GM21367 (cell line): ENCODE measurements at regions not wholly inside any gene's neighbourhood (a gene's known extent, or its start where the extent isn't known, plus 50 kb on each side); places are given as distances from the start of the nearest gene placed in this dataset.
"Not testable (repeated sequence)": the region's sequence is repeated elsewhere in the genome, so short reads cannot be mapped to it uniquely, and the experiment has no call there.

Experiments used
- ATAC-seq: cut with Tn5 transposase; IDR thresholded peaks from one replicate; pipeline ENCODE4 v1.9.1; 2021; ENCODE audit not compliant: unreplicated experiment

DNA sequence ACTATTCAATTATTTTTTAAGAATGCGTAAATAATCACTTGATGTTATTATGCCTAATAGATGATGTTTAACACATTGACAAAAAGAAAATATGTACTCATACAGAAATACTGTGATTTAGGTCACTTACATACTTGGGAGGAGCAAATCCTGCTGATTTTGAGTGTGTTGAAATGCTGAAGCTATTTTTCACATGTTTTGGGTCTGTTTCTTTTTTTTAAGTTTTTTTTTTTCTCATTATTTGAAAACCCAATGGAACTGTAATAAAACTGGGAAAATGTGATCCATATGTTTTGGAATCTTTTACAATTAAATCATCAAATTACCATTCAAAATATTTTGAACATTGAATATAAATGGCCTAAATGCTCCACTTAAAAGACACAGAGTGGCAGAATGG lies 366.2 kb upstream of the ADAMTS5 start:
- no peak for ATAC-seq

DNA sequence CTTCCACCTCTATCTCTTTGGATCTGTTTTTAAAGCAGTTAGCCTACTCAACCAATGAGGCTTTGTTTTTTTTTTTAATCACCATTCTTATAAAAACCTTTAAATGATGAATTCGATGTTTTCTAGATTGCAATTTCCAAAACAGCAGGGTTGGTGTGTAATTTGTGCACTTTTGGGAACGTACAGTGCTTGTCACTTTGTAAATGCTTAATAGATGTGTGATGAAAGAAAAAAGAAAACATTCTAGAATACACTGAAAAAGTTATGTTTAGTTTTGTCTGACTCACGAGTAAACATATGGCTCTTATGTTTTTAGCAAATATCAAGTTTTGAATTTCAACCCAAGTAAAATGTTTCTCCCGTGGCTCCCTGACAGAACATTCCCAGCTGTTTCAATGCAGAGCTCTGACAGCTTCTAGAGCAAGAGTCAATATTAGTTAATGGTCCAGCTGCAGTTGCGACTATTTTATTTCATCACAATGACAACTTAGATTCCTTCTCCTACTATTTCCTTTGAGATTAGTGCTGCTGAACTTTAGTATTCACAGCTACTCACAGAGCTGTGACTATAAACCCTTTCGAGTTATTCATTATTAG lies 362.5 kb upstream of the ADAMTS5 start:
- no peak for ATAC-seq

DNA sequence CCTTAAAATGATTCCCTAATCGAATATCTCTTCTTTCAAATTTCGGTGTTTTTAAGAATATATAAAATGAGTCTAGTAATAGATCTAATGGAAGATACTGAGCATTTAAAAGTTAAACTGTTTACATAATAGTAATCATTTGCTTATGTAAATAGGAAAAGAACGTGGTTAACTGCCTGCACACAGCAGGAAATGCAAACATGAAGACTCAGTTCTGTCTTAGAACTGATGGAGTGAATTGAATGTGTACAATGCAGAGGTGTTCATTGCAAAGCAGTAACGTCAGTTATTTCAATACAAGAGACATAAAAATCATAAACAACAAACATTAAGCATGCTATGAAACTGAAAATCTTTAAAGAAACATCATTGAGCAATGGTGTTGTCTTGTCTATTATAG lies 359.4 kb upstream of the ADAMTS5 start:
- ATAC-seq, result no peak

DNA sequence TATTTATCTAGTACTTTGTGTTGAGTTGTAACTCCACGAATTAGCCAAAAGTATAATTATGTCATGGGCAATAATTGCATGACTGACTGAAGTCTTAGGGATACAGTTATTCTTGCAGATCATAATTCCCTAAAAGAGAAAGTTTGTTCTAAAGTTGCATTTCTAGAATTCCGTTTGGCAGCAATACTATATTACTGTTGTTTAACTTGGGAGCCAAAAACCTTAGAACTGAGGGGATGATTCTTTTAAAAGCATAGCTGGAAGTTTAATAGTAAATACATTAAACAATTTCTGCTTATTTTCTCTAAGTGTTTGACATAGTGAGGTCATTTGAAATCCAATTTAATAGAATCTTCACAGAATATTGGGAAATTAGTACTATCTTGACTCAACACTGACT lies 356.4 kb upstream of the ADAMTS5 start:
- ATAC-seq, result no peak

DNA sequence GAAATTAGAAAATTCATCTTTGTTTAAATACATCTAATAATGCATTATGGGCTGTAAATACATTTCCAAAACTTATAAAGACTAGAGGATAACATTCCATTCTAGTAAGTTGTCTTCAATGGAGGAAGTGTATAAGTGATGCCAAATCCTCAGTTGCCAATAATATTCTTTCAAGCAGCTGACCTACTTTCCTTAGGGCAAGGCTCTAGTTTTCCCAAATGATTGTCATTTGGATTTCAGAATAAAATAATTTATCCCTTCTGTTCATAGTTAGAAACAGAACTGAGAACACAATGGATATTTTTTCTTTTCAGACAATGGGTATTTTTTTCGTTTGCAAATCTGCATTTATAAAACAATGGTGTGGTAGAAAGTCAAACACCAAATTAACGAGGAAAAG lies 354.9 kb upstream of the ADAMTS5 start:
- ATAC-seq, result no peak

DNA sequence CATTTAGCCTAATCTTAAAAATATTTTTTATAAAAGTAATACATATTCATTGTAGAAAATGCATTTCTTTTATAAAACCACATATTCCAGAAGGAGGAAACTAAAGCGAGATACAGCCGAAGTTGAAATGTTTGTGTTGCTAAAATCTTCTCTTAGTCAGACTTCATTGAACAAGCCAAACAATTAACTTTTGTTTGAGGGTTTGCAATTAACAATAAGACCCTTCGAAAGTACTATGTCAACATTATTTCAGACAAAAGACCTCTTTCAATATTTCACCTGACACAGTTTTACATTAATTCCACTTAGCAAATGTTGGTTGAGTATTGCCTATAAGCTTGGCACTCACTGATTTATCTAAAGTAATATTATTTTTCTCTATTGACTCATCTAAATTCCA lies 354.0 kb upstream of the ADAMTS5 start:
- no peak for ATAC-seq

DNA sequence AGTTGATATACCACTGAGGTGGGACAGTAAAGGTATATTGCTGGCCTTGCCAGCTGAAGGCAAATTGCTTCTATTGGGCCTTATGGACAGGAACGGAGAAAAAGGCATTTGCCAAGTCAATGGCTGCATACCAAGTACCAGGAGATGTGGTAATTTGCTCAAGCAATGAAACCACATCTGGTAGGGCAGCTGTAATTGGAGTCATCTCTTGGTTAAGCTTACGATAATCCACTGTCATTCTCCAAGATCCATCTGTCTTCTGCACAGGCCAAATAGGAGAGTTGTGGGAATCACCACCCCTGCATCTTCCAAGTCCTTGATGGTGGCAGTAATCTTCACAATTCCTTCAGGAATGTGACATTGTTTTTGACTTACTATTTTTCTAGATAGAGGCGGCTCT lies 350.7 kb upstream of the ADAMTS5 start:
- not testable (repeated sequence) for ATAC-seq

DNA sequence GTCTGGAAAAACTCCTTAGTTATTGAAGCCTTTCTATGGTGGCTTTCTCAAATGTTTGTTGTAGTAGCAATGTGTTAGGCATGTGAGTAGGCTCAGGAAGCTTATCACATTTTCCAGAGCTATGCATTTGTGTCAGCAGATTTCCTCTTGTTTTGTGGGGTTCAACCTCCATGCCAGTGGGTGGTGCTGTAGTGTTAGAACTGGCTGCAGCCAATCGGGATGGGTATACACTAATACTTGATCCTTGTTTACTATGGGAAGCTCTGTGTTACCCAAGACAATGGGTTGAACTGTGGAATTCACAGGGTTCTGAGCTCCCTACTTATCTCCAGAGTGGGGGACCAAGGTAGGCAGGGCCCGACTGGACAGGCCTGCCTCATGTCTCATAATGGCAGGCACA lies 348.5 kb upstream of the ADAMTS5 start:
- no peak for ATAC-seq

DNA sequence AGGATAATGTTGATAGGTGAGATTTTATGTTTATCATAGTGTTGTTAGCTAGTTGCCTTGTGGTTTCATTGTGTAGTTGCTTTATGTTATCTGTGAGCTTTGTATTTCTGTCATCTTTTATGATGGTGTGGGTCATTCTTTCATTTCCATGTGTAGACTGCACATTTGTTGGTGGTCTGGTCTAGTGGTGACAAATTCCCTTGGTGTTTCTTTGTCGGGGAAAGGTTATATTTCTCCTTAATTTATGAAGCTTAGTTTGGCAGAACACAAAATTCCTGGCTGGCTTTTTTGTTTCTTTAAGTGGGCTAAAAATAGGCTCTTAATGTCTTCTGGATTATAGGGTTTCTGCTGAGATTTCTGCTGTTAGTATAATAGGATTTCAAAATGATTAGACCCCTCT lies 347.2 kb upstream of the ADAMTS5 start:
- no peak for ATAC-seq

DNA sequence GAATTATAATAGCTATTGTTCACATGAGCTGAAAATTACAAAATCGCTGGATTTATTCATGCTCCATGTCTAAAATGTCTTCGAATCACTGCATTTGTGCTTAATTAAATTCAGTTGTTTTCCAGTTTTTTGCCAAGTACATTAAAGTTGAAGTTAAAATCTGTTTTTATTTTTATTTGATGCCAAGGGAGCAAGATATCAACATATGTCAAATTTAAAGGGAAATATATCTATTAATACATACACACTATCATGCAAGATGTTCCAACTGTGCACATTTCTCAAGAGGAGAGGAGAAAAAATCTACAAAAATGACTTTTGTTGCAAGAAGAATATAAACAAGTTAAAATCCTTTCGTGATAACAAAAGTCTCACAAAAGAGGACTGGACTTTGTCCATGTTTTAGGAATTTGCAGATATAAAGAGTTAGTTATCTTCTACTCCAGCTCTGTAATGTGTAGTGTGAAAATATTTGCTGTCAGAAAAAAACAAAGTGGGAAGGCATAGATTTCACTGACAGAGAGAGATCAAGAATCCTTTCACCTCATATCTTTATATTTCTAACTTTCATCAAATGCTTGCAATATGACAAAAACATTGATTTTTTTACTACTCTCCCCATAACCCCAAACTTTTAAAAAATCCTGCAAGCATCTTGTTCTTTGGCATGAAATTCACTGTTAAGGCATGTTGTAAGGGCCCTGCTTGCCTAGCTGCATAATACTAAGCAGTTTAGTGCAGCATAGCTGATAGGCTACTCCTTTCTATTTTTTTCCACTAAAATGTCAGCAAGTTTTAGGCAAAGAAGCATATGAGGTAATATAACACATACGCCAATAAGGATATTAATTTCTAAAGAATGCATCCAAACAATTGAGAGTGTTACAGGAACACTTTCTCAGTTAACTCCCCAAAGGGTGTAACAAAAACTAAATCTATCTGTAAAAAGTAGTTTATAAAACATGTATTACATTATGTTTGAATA lies 340.2 kb upstream of the ADAMTS5 start:
- ATAC-seq, result no peak

DNA sequence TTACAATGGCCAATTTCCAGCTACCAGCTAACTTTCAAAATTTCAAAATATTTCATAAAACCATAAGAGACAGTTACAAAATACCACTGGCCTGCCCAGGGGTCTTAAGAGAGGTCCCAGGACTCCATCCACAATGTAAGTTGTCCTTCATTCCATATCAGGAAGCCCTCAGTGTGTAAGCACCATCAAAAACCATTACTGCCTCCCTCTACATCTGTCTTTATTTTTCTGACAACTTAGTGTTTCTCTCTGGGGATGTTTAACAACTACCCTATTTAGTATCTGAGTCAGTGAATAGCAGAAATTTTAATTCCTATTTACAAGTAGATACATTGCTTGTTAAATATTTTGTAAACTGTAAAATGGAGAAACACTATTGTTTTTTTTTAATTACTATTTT lies 339.3 kb upstream of the ADAMTS5 start:
- no peak for ATAC-seq

DNA sequence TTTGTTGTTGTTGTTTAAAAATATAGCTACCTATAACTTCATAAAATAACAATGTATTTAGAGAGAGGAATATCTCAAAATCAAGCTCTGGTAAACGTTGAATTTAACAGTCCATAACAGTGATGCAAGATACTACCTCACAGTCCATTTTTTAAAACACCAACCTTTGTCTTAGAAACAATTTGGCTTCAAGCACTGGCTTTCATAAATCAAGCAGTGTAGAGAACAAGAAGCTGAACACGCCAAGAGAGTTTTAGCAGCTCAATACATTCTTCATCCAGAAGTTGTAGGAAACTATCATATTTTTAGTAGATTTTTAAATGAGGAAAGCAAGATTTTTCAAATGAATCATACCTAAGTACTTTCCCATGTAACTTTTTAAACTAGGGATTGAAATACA lies 334.3 kb upstream of the ADAMTS5 start:
- no peak for ATAC-seq

DNA sequence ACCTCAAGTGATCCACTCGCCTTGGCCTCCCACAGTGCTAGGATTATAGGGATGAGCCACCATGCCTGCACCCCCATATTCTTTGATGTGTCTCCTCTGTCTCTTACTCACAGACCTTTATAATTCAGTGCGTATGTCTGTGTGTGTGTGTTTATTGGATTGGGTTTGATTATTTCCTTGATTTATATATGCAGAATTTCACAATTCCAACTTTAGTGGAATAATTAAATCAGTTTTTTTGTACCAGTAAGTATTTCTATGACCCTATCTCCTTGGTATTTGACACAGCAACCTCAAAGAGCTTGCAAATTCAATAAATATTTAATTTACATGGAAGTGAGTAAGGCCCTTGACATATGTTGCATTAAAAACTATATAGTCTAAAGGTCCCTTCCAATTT lies 333.9 kb upstream of the ADAMTS5 start:
- no peak for ATAC-seq

DNA sequence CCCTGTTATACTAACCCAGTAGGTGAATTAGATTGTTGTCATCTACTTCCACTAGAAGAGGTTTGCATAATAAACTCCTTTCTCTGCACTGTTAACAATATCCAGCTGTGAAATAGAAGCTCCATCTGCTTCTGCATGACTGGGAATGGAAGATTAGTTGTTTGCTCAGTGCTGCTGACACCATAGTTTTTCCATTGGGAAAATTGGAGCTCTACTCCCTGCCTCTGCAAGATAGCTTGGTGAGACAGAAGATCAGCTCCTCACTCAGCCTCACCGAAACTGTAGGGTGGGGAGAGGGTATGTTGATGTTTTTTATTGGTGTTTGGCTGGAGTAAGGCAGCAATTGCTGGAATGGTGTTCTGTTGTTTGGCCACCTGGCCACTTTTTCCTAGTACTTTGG lies 331.6 kb upstream of the ADAMTS5 start:
- no peak for ATAC-seq

DNA sequence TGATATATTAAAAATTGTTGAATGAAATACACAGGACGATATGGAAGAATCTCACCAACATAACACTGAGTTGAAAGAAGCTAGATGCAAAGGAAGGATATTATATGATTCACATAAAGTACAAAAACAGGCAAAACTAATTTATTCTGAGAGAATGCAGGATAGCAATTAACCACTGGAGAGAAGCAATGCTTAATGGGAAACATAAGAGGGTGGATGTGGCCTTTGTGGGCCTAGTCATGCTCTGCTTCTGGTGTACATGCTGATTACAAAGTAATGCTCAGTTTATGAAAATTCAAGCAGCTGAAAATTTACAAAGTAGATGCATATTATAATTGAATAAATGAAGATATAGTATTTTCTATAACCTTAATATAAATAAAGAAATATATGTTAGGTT lies 326.4 kb upstream of the ADAMTS5 start:
- ATAC-seq, result no peak

DNA sequence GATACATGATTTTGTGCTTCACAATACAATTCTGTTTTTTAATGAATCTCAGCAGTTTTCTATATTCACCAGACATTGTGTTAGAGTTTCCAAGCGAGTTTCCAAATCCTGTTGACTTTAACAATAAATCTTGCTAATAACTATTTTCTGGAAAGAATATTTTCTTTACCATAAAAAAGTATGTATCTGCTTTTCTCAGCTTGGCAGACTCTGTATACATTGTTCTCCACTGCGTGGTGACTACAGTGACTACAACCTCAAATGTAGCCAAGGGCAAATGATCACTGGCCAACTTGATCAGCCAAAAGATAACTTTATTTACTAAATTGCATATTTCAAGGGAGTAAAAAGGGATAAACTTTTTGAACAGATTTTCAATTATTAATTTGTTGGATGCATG lies 325.9 kb upstream of the ADAMTS5 start:
- ATAC-seq, result no peak

DNA sequence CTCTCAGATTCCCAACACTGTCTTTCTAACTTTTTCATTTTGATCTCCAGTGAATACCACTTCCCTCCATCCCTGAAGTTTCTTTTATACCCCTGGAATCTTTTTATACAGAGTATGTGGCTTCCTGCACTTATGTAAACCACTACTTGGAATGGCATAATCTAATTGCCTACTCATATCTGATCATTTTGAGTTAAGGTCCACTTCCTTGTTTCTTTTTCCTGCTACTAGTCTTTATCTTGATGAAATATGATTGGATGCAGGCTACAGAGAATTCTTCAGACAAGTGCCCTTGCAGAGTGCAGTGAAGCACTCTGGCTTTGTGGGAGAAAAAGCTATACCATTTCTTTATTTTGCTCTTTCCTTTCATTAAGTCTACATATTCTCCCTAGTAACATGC lies 325.3 kb upstream of the ADAMTS5 start:
- ATAC-seq, result no peak

DNA sequence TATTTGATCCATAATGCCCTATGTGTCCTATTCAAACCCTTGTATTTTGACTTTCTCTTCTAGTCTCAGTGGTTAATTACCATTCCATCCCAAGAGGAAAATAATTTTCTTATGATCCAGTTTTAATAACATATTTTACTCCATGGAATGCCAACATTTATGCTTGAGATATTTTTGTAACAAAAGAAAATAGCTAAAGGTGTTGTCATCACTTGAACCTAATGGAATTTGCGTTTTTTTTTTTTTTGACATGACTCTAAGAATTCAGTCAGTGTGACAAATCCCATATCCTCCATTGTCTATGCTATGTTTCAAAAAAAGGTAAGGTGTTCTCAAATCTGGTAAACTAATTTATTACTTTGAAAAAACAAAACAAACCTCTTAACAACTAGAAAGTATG lies 324.1 kb upstream of the ADAMTS5 start:
- no peak for ATAC-seq

DNA sequence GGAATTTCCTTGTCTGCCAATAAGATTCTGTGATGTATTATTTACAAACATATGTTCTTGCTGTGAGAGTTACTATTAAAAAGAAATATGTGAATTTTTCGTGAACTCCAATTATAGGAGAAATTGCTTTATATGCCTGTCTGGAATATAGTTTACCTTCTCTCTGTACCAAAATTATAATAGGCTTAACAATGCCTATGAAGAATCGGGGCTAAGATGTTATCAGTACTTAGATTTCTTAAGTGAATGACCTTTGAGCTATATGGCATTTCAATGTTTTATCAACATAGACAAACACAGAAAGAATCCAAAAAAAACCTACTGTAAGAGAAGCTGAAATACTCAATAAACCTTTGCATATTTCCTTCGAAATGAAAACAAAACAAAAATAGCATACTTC lies 323.1 kb upstream of the ADAMTS5 start:
- no peak for ATAC-seq

DNA sequence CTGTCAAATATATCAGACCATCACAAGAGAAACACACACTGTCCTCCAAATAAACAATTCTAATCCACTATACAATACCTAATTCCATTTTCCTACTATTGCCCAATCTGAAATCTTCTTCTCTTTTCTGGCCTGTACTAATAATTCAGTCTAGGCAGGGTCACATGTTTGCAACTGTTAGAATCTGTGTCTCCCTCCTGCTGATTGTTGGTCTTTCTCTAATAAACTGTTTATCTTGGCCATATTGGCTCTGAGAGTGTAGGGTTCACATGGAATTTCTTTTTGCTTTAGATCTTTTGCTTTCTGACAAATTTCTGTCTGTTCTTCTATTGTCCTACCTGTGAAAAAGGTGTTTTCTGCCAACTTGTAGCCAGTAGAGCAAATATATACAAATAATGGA lies 319.9 kb upstream of the ADAMTS5 start:
- no peak for ATAC-seq

DNA sequence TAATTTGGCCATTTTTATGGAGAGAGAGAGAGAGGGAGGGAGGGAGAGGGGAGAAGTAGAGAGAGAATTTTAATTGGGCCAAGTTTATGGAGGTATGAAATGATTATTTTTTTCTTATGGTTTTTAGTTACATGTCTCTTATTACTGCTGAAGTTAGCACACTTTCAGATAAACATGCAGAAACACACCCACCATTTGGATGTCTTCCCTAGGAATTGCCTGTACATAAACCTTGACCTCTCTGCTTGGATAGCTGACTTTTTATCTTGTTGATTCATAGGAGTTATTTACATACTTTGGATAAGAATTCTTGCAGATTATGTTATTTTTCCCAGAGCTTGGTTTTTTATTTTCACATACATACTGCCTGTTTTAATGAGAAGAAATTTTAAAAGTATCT lies 310.2 kb upstream of the ADAMTS5 start:
- no peak for ATAC-seq

DNA sequence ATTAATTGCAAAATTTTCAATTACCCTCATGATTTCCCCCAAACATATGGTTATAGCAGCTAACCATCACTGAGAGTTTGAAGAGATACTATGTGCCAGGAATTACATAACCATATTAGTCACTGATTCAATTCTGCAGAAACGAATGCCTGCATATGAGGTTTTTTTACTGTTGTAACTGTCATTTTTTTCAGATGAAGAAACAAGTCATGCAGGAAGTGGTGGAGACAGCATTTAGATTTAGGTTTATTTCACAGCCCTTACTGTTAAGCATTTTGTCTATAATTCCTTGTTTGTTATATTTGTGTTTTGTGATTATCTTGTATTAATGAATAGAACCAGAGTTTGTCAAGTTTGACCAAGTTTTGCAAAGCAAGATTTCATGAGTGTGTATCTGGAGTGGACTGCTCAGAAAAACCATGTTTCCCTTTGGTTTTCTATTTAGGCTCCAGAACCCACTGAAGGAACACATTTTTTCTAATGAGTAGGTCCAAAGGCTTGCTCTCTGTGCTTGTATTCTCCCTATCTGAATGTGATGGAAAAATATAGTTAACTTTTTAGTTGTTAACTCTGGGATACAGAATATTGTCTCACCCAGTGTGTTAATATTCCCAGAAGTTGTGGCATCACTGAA lies 308.5 kb upstream of the ADAMTS5 start:
- ATAC-seq, result no peak
